A549 (cell line): ENCODE measurements at regions not wholly inside any gene's neighbourhood (a gene's known extent, or its start where the extent isn't known, plus 50 kb on each side); places are given as distances from the start of the nearest gene placed in this dataset.

Experiments used
- ATAC-seq, 2 experiments: fragments of 200-7000 bp in 1 of 2; fragments of >200 bp in 1 of 2; cut with Nextera tagmentation in 1 of 2; cut with Tn5 transposase in 1 of 2; 3 replicates each; pipeline versions ENCODE4 v1.8.0 to v1.9.1; 2018 to 2020; ENCODE audit warnings: mild to moderate bottlenecking in 1 of 2, moderate library complexity in 1 of 2
- CTCF ChIA-PET: fragments of 300-600 bp; sonication (Branson Sonifier 250); formaldehyde crosslinking; extraction: SDS; loops from one replicate; lab custom pipeline; 2021; ENCODE audit warnings: antibody characterized with exemption, inconsistent platforms; lab: Yijun Ruan, JAX
- POLR2A ChIA-PET: fragments of 350-600 bp; formaldehyde crosslinking; extraction: SDS; loops from one replicate; lab custom pipeline; 2021; ENCODE audit warnings: antibody characterized with exemption, inconsistent platforms; lab: Yijun Ruan, JAX
- DNase-seq, 2 experiments: peaks; one replicate each; pipeline versions ENCODE4 v3.0.0 to v3.0.0-alpha.2; 2011 to 2016; ENCODE audit warnings: low read depth in 1 of 2, low spot score in 1 of 2
- FAIRE-seq: peaks from 2 replicates; lab custom pipeline; 2011; peaks lifted over from hg19 to GRCh38; lab: Jason Lieb, UNC
- H3K27ac ChIP-seq, 2 experiments: fragments of >200 bp; sonication (Bioruptor Twin); formaldehyde crosslinking; 3 replicates each; pipeline ENCODE4 v1.5.1; 2016 to 2017
- H3K4me1 ChIP-seq: fragments of >200 bp; sonication (Bioruptor Twin); formaldehyde crosslinking; 3 replicates; pipeline ENCODE4 v1.6.1; 2016
- H3K4me2 ChIP-seq: fragments of >200 bp; sonication (Bioruptor Twin); formaldehyde crosslinking; 3 replicates; pipeline ENCODE4 v1.6.1; 2016
- H3K4me3 ChIP-seq: fragments of >200 bp; sonication (Bioruptor Twin); formaldehyde crosslinking; 3 replicates; pipeline ENCODE4 v1.5.1; 2016
- H3K9me3 ChIP-seq: fragments of >200 bp; sonication (Bioruptor Twin); formaldehyde crosslinking; 3 replicates; pipeline ENCODE4 v1.6.1; 2016
- BHLHE40 ChIP-seq: IDR thresholded peaks from 2 replicates; pipeline ENCODE4 v1.6.1; 2012; ENCODE audit warnings: low read depth, low read length, inconsistent platforms
- CBX2 ChIP-seq: fragments of 200-600 bp; sonication (generic); IDR thresholded peaks from 2 replicates; pipeline ENCODE4 v1.6.1; 2016; ENCODE audit warnings: low read depth, mild to moderate bottlenecking, borderline replicate concordance
- CBX8 ChIP-seq: fragments of 200-600 bp; sonication (generic); IDR thresholded peaks from 2 replicates; pipeline ENCODE4 v1.6.1; 2016
- CHD2 ChIP-seq: fragments of 150-350 bp; IDR thresholded peaks from 2 replicates; pipeline ENCODE4 v1.6.1; 2014; ENCODE audit warnings: low read length; ENCODE audit not compliant: partially characterized antibody
- CHD4 ChIP-seq: fragments of 200-600 bp; sonication (generic); IDR thresholded peaks from 2 replicates; pipeline ENCODE4 v1.6.1; 2016; ENCODE audit warnings: antibody characterized with exemption, mild to moderate bottlenecking, borderline replicate concordance
- EHF ChIP-seq: fragments of 250-450 bp; sonication (Bioruptor Pico); IDR thresholded peaks from 2 replicates; pipeline ENCODE4 v1.5.0; 2020; ENCODE audit warnings: mild to moderate bottlenecking
- EHMT2 ChIP-seq: fragments of 200-600 bp; sonication (generic); IDR thresholded peaks from 2 replicates; pipeline ENCODE4 v1.6.1; 2016; ENCODE audit warnings: antibody characterized with exemption, low read depth, mild to moderate bottlenecking, moderate library complexity
- ELK1 ChIP-seq: fragments of 150-350 bp; IDR thresholded peaks from 2 replicates; pipeline ENCODE4 v1.6.1; 2014; ENCODE audit warnings: low read depth, mild to moderate bottlenecking, low read length
- ESRRA ChIP-seq: fragments of 150-350 bp; IDR thresholded peaks from 2 replicates; pipeline ENCODE4 v1.6.1; 2014; ENCODE audit warnings: mild to moderate bottlenecking, low read length, borderline replicate concordance
- FOSL2 ChIP-seq, 2 experiments: fragments of 450-650 bp in 1 of 2; fragments of >200 bp in 1 of 2; sonication (Bioruptor Twin) in 1 of 2; formaldehyde crosslinking; IDR thresholded peaks; 2 replicates each; pipeline versions ENCODE4 v1.5.0 to v1.6.1; 2016 to 2020; ENCODE audit warnings: mild to moderate bottlenecking in 1 of 2, moderate library complexity in 1 of 2
- FOXS1 ChIP-seq: fragments of 250-450 bp; sonication (Bioruptor Pico); IDR thresholded peaks from 2 replicates; pipeline ENCODE4 v1.5.0; 2020; ENCODE audit warnings: mild to moderate bottlenecking, moderate library complexity
- HEYL ChIP-seq: fragments of 250-450 bp; sonication (Bioruptor Pico); IDR thresholded peaks from 2 replicates; pipeline ENCODE4 v1.8.0; 2021; ENCODE audit warnings: mild to moderate bottlenecking, moderate library complexity
- HOXA7 ChIP-seq: fragments of 250-450 bp; sonication (Bioruptor Pico); IDR thresholded peaks from 2 replicates; pipeline ENCODE4 v1.5.0; 2020; ENCODE audit warnings: mild to moderate bottlenecking, moderate library complexity
- HOXB13 ChIP-seq: fragments of 250-450 bp; sonication (Bioruptor Pico); IDR thresholded peaks from 2 replicates; pipeline ENCODE4 v1.5.0; 2020; ENCODE audit warnings: low read depth, mild to moderate bottlenecking, moderate library complexity
- JUN ChIP-seq, 2 experiments: fragments of >200 bp; sonication (Bioruptor Twin); formaldehyde crosslinking; IDR thresholded peaks; 2 replicates in 1 of 2; 3 replicates in 1 of 2; pipeline ENCODE4 v1.6.1; 2016 to 2017
- KDM1A ChIP-seq: fragments of 200-600 bp; sonication (generic); IDR thresholded peaks from 2 replicates; pipeline ENCODE4 v1.6.1; 2016; ENCODE audit warnings: low read depth, mild to moderate bottlenecking
- MAFK ChIP-seq: fragments of 450-650 bp; IDR thresholded peaks from 2 replicates; pipeline ENCODE4 v1.6.1; 2014; ENCODE audit not compliant: partially characterized antibody
- MAZ ChIP-seq: fragments of 150-350 bp; IDR thresholded peaks from 2 replicates; pipeline ENCODE4 v1.6.1; 2014; ENCODE audit warnings: antibody characterized with exemption, low read depth, low read length, borderline replicate concordance
- NFE2L2 ChIP-seq: fragments of 150-350 bp; conservative IDR thresholded peaks from 2 replicates; pipeline ENCODE4 v1.6.1; 2014; ENCODE audit warnings: low read length
- NPAS2 ChIP-seq: fragments of 250-450 bp; sonication (Bioruptor Pico); IDR thresholded peaks from 2 replicates; pipeline ENCODE4 v1.8.0; 2022; ENCODE audit warnings: mild to moderate bottlenecking, moderate library complexity, borderline replicate concordance
- PBX3 ChIP-seq: IDR thresholded peaks from 2 replicates; pipeline ENCODE4 v1.6.1; 2012
- POLR2AphosphoS2 ChIP-seq: conservative IDR thresholded peaks from 2 replicates; pipeline ENCODE4 v1.6.1; 2012; ENCODE audit warnings: low read length, improper control_type of control experiment, inconsistent platforms
- RARB ChIP-seq: fragments of 250-450 bp; sonication (Bioruptor Pico); IDR thresholded peaks from 2 replicates; pipeline ENCODE4 v1.8.0; 2021; ENCODE audit warnings: mild to moderate bottlenecking, moderate library complexity
- RFX5 ChIP-seq: fragments of 450-650 bp; IDR thresholded peaks from 2 replicates; pipeline ENCODE4 v1.7.1; 2014; ENCODE audit warnings: antibody characterized with exemption, mild to moderate bottlenecking, moderate library complexity
- RNF2 ChIP-seq: fragments of 200-600 bp; sonication (generic); IDR thresholded peaks from 2 replicates; pipeline ENCODE4 v1.6.1; 2016; ENCODE audit warnings: low read depth, mild to moderate bottlenecking, antibody characterized with exemption, moderate library complexity, borderline replicate concordance
- SREBF2 ChIP-seq: fragments of 450-650 bp; IDR thresholded peaks from 2 replicates; pipeline ENCODE4 v1.6.1; 2014; ENCODE audit warnings: mild to moderate bottlenecking, moderate library complexity
- ZC3H11A ChIP-seq: fragments of 450-650 bp; IDR thresholded peaks from 2 replicates; pipeline ENCODE4 v1.6.1; 2014; ENCODE audit warnings: antibody characterized with exemption, mild to moderate bottlenecking
- ZFP36 ChIP-seq: fragments of 450-650 bp; IDR thresholded peaks from 2 replicates; pipeline ENCODE4 v1.6.1; 2014; ENCODE audit warnings: borderline replicate concordance; ENCODE audit not compliant: partially characterized antibody
- ZNF302 ChIP-seq: fragments of 250-450 bp; sonication (Bioruptor Pico); IDR thresholded peaks from 2 replicates; pipeline ENCODE4 v1.9.0; 2021; ENCODE audit warnings: inconsistent platforms, mild to moderate bottlenecking, moderate library complexity
- ZSCAN20 ChIP-seq: fragments of 250-450 bp; sonication (Bioruptor Pico); IDR thresholded peaks from 2 replicates; pipeline ENCODE4 v1.8.0; 2022; ENCODE audit warnings: mild to moderate bottlenecking, moderate library complexity
- WGBS: methylation state at CpG from one replicate; pipeline ENCODE4 v1.1.6; 2017; ENCODE audit errors: missing lambda C conversion rate; 5-methylcytosine and 5-hydroxymethylcytosine counted together

- DNase-seq (no peak), ATAC-seq (no peak), FAIRE-seq (no peak)
- no peak overlapping the region for H3K27ac ChIP-seq
- WGBS, result 77% methylated on average over 7 of the region's 8 CpGs
- H3K4me2 ChIP-seq, result no peak overlapping the region
- no peak overlapping the region for H3K4me3 ChIP-seq
- no peaks in the 10 kb centered on the region for H3K4me1 ChIP-seq
- H3K9me3 ChIP-seq, result no peaks in the 10 kb centered on the region
- ChIA-PET CTCF (interaction anchor here (1.0 kb wide), 1 partner anchor 11 kb away, joined by 3 read pairs; no protein-coding TSS in a partner anchor), POLR2A (no interaction called here)
- TF ChIP-seq KDM1A (no peak), RNF2 (no peak), ESRRA (no peak), FOXS1 (CRISPR knock-in tag) (no peak), EHMT2 (no peak), HEYL (CRISPR knock-in tag) (no peak), SREBF2 (no peak), ELK1 (no peak), HOXB13 (CRISPR knock-in tag) (no peak), NFE2L2 (no peak), EHF (CRISPR knock-in tag) (no peak), RFX5 (no peak), ZFP36 (no peak), MAZ (no peak), NPAS2 (CRISPR knock-in tag) (no peak), CHD2 (no peak), CBX2 (no peak), FOSL2 (IDR thresholded peaks at IDR 0.05) (no peak), FOSL2 (CRISPR knock-in tag; IDR thresholded peaks at IDR 0.05) (no peak), CHD4 (no peak)
These were observed 182.1 kb upstream of the EXOC2 start for GRCh38 chr6:875012-875411.

GRCh38 chr6:872570-873125 lies 179.7 kb upstream of the EXOC2 start:
- no peak overlapping the region for H3K4me3 ChIP-seq
- FAIRE-seq, result no peak
- H3K4me1 ChIP-seq, result no peaks in the 10 kb centered on the region
- POLR2A ChIA-PET, result no interaction called here
- H3K27ac ChIP-seq, result no peak overlapping the region
- TF ChIP-seq MAZ, result no peak
- no peak for TF ChIP-seq PBX3
- TF ChIP-seq RNF2, result no peak
- TF ChIP-seq MAFK, result no peak
- no peak for TF ChIP-seq JUN (IDR thresholded peaks at IDR 0.05)
- TF ChIP-seq CHD2, result no peak
- no peak for ATAC-seq
- no peaks in the 10 kb centered on the region for H3K9me3 ChIP-seq
- H3K4me2 ChIP-seq, result no peak overlapping the region
- CTCF ChIA-PET, result interaction anchor here (1.2 kb wide), 1 partner anchor 29 kb away, joined by 3 read pairs; no protein-coding TSS in a partner anchor
- DNase-seq, result no peak
- WGBS, result 65% methylated on average over 10 of the region's 10 CpGs

GRCh38 chr6:871503-871902 lies 178.6 kb upstream of the EXOC2 start:
- FAIRE-seq (no peak), DNase-seq (no peak), ATAC-seq (no peak)
- 83% methylated on average over 6 of the region's 6 CpGs for WGBS
- H3K4me1 ChIP-seq, result no peaks in the 10 kb centered on the region
- H3K27ac ChIP-seq, result no peak overlapping the region
- no peak overlapping the region for H3K4me2 ChIP-seq
- POLR2A ChIA-PET, result no interaction called here
- H3K9me3 ChIP-seq, result no peaks in the 10 kb centered on the region
- TF ChIP-seq ZNF302 (CRISPR knock-in tag) (no peak), MAFK (no peak), POLR2AphosphoS2 (no peak), CHD2 (no peak), RNF2 (no peak), CBX8 (no peak), RARB (no peak), ZSCAN20 (CRISPR knock-in tag) (no peak), ZC3H11A (no peak), HOXA7 (CRISPR knock-in tag) (no peak), BHLHE40 (no peak)
- CTCF ChIA-PET, result no interaction called here
- H3K4me3 ChIP-seq, result no peak overlapping the region
